DMS153 (cell line): ENCODE measurements at regions not wholly inside any gene's neighbourhood (a gene's known extent, or its start where the extent isn't known, plus 50 kb on each side); places are given as distances from the start of the nearest gene placed in this dataset.

Experiments used
- DNase-seq: peaks from one replicate; lab custom pipeline; 2025; lab: John Stamatoyannopoulos, UW

GRCh38 chr5:107146901-107147300 is 523.8 kb downstream of the EFNA5 start:
- no peak for DNase-seq

- no peak for DNase-seq
Measured at GRCh38 chr5:107135391-107135790, 535.3 kb downstream of the EFNA5 start.

- DNase-seq = no peak
Measured at GRCh38 chr5:107134931-107135330, 535.8 kb downstream of the EFNA5 start.

- no peak for DNase-seq
Measured at GRCh38 chr5:107129051-107129450, 541.7 kb downstream of the EFNA5 start.

- no peak for DNase-seq
Measured at GRCh38 chr5:107127878-107128277, 542.9 kb downstream of the EFNA5 start.

GRCh38 chr5:107126341-107126740 is 544.4 kb downstream of the EFNA5 start:
- no peak for DNase-seq

- no peak for DNase-seq
Measured at GRCh38 chr5:107124376-107124775, 546.4 kb downstream of the EFNA5 start.

GRCh38 chr5:107123014-107123413 is 547.7 kb downstream of the EFNA5 start:
- DNase-seq = no peak

- DNase-seq = no peak
Measured at GRCh38 chr5:107121793-107122519, 548.8 kb downstream of the EFNA5 start.

GRCh38 chr5:107119656-107120055 is 551.1 kb downstream of the EFNA5 start:
- no peak for DNase-seq

GRCh38 chr5:107118184-107119019 is 552.3 kb downstream of the EFNA5 start:
- DNase-seq = no peak

- DNase-seq = no peak
Measured at GRCh38 chr5:107112216-107112615, 558.5 kb downstream of the EFNA5 start.

GRCh38 chr5:107104040-107104995 is 566.4 kb downstream of the EFNA5 start:
- DNase-seq = no peak

GRCh38 chr5:107103522-107103921 is 567.2 kb downstream of the EFNA5 start:
- DNase-seq = no peak

- DNase-seq = no peak
Measured at GRCh38 chr5:107100121-107100520, 570.6 kb downstream of the EFNA5 start.

GRCh38 chr5:107099506-107099905 is 571.2 kb downstream of the EFNA5 start:
- DNase-seq = no peak

- no peak for DNase-seq
Measured at GRCh38 chr5:107092695-107093094, 578.0 kb downstream of the EFNA5 start.

- no peak for DNase-seq
Measured at GRCh38 chr5:107090506-107090905, 580.2 kb downstream of the EFNA5 start.

GRCh38 chr5:107088907-107089306 is 581.8 kb downstream of the EFNA5 start:
- no peak for DNase-seq

GRCh38 chr5:107085572-107085971 is 585.2 kb downstream of the EFNA5 start:
- no peak for DNase-seq

- DNase-seq = no peak
Measured at GRCh38 chr5:107074996-107075395, 595.7 kb downstream of the EFNA5 start.

GRCh38 chr5:107072967-107073366 is 597.8 kb downstream of the EFNA5 start:
- no peak for DNase-seq
